ENCODE measurements at regions not wholly inside any gene's neighbourhood (a gene's known extent, or its start where the extent isn't known, plus 50 kb on each side); places are given as distances from the start of the nearest gene placed in this dataset.

GRCh38 chr6:68252632-68253031 lies 382.4 kb upstream of the ADGRB3 start:
- no peak for TF ChIP-seq CTCF (IDR thresholded peaks at IDR 0.05; ENCODE audit: insufficient read depth, low read length, poor library complexity, severe bottlenecking)
- Histone ChIP-seq H3K4me3 (replicated peaks; ENCODE audit: low read depth, low read length) (no peak overlapping the region), H3K36me3 (ENCODE audit: control insufficient read depth, insufficient read depth, low read length) (no peaks in the 10 kb centered on the region), H3K27me3 (replicated peaks; ENCODE audit: control insufficient read depth, insufficient read depth, low read length) (no peaks in the 10 kb centered on the region)
- DNase-seq (ENCODE audit: extremely low read depth, insufficient read length), result no peak

GRCh38 chr6:68247782-68248181 lies 387.3 kb upstream of the ADGRB3 start:
- TF ChIP-seq CTCF (IDR thresholded peaks at IDR 0.05; ENCODE audit: insufficient read depth, low read length, poor library complexity, severe bottlenecking), result no peak
- Histone ChIP-seq H3K36me3 (ENCODE audit: control insufficient read depth, insufficient read depth, low read length) (no peaks in the 10 kb centered on the region), H3K27me3 (replicated peaks; ENCODE audit: control insufficient read depth, insufficient read depth, low read length) (no peaks in the 10 kb centered on the region), H3K4me3 (replicated peaks; ENCODE audit: low read depth, low read length) (no peak overlapping the region)
- no peak for DNase-seq (ENCODE audit: extremely low read depth, insufficient read length)

GRCh38 chr6:68240726-68241125 lies 394.4 kb upstream of the ADGRB3 start:
- TF ChIP-seq CTCF (IDR thresholded peaks at IDR 0.05; ENCODE audit: insufficient read depth, low read length, poor library complexity, severe bottlenecking), result no peak
- Histone ChIP-seq H3K27me3 (replicated peaks; ENCODE audit: control insufficient read depth, insufficient read depth, low read length) (no peaks in the 10 kb centered on the region), H3K36me3 (ENCODE audit: control insufficient read depth, insufficient read depth, low read length) (no peaks in the 10 kb centered on the region), H3K4me3 (replicated peaks; ENCODE audit: low read depth, low read length) (no peak overlapping the region)
- DNase-seq (ENCODE audit: extremely low read depth, insufficient read length), result no peak

- DNase-seq (ENCODE audit: extremely low read depth, insufficient read length), result no peak
- Histone ChIP-seq H3K27me3 (replicated peaks; ENCODE audit: control insufficient read depth, insufficient read depth, low read length) (no peaks in the 10 kb centered on the region), H3K4me3 (replicated peaks; ENCODE audit: low read depth, low read length) (no peak overlapping the region), H3K36me3 (ENCODE audit: control insufficient read depth, insufficient read depth, low read length) (no peaks in the 10 kb centered on the region)
- TF ChIP-seq CTCF (IDR thresholded peaks at IDR 0.05; ENCODE audit: insufficient read depth, low read length, poor library complexity, severe bottlenecking), result no peak
Observed at GRCh38 chr6:68239034-68239433, 396.0 kb upstream of the ADGRB3 start.

GRCh38 chr6:68238097-68238601 lies 396.9 kb upstream of the ADGRB3 start:
- no peak for TF ChIP-seq CTCF (IDR thresholded peaks at IDR 0.05; ENCODE audit: insufficient read depth, low read length, poor library complexity, severe bottlenecking)
- no peaks in the 10 kb centered on the region for H3K27me3 ChIP-seq (replicated peaks; ENCODE audit: control insufficient read depth, insufficient read depth, low read length)
- H3K4me3 ChIP-seq (replicated peaks; ENCODE audit: low read depth, low read length), result no peak overlapping the region
- DNase-seq (ENCODE audit: extremely low read depth, insufficient read length), result peak; percentile 4
- no peaks in the 10 kb centered on the region for H3K36me3 ChIP-seq (ENCODE audit: control insufficient read depth, insufficient read depth, low read length)

- H3K4me3 ChIP-seq (replicated peaks; ENCODE audit: low read depth, low read length), result no peak overlapping the region
- H3K36me3 ChIP-seq (ENCODE audit: control insufficient read depth, insufficient read depth, low read length), result no peaks in the 10 kb centered on the region
- no peak for DNase-seq (ENCODE audit: extremely low read depth, insufficient read length)
- TF ChIP-seq CTCF (IDR thresholded peaks at IDR 0.05; ENCODE audit: insufficient read depth, low read length, poor library complexity, severe bottlenecking), result no peak
- H3K27me3 ChIP-seq (replicated peaks; ENCODE audit: control insufficient read depth, insufficient read depth, low read length), result no peaks in the 10 kb centered on the region
Observed at GRCh38 chr6:68237205-68237604, 397.9 kb upstream of the ADGRB3 start.
